ENCODE measurements at regions not wholly inside any gene's neighbourhood (a gene's known extent, or its start where the extent isn't known, plus 50 kb on each side); places are given as distances from the start of the nearest gene placed in this dataset.

DNA sequence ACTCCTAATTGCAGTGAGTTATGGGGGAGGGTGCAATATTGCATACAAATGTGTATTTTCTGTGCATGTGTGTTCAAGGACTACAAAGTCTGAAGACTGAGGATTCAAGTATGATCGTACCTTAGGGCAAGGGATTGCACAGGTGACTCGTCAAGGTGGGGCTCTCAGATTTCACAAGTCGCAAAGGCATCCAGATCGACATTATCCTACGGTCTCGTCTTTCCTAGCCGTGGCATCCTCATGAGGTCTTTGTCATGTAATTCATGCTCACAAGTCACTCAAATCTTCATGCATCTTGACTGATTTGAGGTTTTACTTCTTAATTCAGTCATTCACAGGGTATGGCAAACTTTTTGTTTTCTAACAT is 191.4 kb upstream of the HES1 start:
- TF ChIP-seq POLR2A (IDR thresholded peaks at IDR 0.05) = no peak
- TF ChIP-seq, protein P1, sequence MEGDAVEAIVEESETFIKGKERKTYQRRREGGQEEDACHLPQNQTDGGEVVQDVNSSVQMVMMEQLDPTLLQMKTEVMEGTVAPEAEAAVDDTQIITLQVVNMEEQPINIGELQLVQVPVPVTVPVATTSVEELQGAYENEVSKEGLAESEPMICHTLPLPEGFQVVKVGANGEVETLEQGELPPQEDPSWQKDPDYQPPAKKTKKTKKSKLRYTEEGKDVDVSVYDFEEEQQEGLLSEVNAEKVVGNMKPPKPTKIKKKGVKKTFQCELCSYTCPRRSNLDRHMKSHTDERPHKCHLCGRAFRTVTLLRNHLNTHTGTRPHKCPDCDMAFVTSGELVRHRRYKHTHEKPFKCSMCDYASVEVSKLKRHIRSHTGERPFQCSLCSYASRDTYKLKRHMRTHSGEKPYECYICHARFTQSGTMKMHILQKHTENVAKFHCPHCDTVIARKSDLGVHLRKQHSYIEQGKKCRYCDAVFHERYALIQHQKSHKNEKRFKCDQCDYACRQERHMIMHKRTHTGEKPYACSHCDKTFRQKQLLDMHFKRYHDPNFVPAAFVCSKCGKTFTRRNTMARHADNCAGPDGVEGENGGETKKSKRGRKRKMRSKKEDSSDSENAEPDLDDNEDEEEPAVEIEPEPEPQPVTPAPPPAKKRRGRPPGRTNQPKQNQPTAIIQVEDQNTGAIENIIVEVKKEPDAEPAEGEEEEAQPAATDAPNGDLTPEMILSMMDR (IDR thresholded peaks at IDR 0.05) = no peak
- no peak for TF ChIP-seq POLR2AphosphoS5 (IDR thresholded peaks at IDR 0.05)

All from suprapubic skin (tissue), 4 donors.